KG1 (cell line): ENCODE measurements at regions not wholly inside any gene's neighbourhood (a gene's known extent, or its start where the extent isn't known, plus 50 kb on each side); places are given as distances from the start of the nearest gene placed in this dataset.

Experiments
- DNase-seq: peaks from one replicate; lab custom pipeline; 2025; lab: John Stamatoyannopoulos, UW

- no peak for DNase-seq
Observed at GRCh38 chr1:219801156-219801820, 127.1 kb downstream of the SLC30A10 start.

GRCh38 chr1:219798283-219799030 is 129.9 kb downstream of the SLC30A10 start:
- DNase-seq = no peak

- DNase-seq = no peak
Observed at GRCh38 chr1:219797683-219798082, 130.7 kb downstream of the SLC30A10 start.

GRCh38 chr1:219797009-219797408 is 131.3 kb downstream of the SLC30A10 start:
- DNase-seq = no peak

- no peak for DNase-seq
Observed at GRCh38 chr1:219795363-219795917, 132.9 kb downstream of the SLC30A10 start.

- DNase-seq = no peak
Observed at GRCh38 chr1:219794085-219794743, 134.1 kb downstream of the SLC30A10 start.

GRCh38 chr1:219792337-219793021 is 135.9 kb downstream of the SLC30A10 start:
- DNase-seq = no peak

GRCh38 chr1:219791766-219792165 is 136.6 kb downstream of the SLC30A10 start:
- no peak for DNase-seq

- no peak for DNase-seq
Observed at GRCh38 chr1:219790834-219791615, 137.3 kb downstream of the SLC30A10 start.

- DNase-seq = no peak
Observed at GRCh38 chr1:219788700-219789099, 139.7 kb downstream of the SLC30A10 start.

- DNase-seq = no peak
Observed at GRCh38 chr1:219788091-219788490, 140.3 kb downstream of the SLC30A10 start.

- DNase-seq = no peak
Observed at GRCh38 chr1:219784660-219785381, 143.5 kb downstream of the SLC30A10 start.

GRCh38 chr1:219783605-219784235 is 144.6 kb downstream of the SLC30A10 start:
- no peak for DNase-seq

GRCh38 chr1:219782929-219783328 is 145.4 kb downstream of the SLC30A10 start:
- no peak for DNase-seq

- DNase-seq = no peak
Observed at GRCh38 chr1:219782311-219782710, 146.0 kb downstream of the SLC30A10 start.

- DNase-seq = no peak
Observed at GRCh38 chr1:219781491-219781890, 146.9 kb downstream of the SLC30A10 start.

GRCh38 chr1:219778793-219779369 is 149.5 kb downstream of the SLC30A10 start:
- no peak for DNase-seq

GRCh38 chr1:219778110-219778509 is 150.2 kb downstream of the SLC30A10 start:
- DNase-seq = no peak

- no peak for DNase-seq
Observed at GRCh38 chr1:219774386-219774785, 154.0 kb downstream of the SLC30A10 start.

GRCh38 chr1:219773775-219774174 is 154.6 kb downstream of the SLC30A10 start:
- no peak for DNase-seq
